Osteocyte (in vitro differentiated cells): ENCODE measurements at regions not wholly inside any gene's neighbourhood (a gene's known extent, or its start where the extent isn't known, plus 50 kb on each side); places are given as distances from the start of the nearest gene placed in this dataset.

Source experiments
- DNase-seq: peaks from one replicate; pipeline ENCODE4 v3.0.0; 2021; ENCODE audit warnings: mixed read lengths; ENCODE audit not compliant: unreplicated experiment; ENCODE audit errors: extremely low spot score
- H3K27ac Mint-ChIP-seq: one replicate; pipeline ENCODE4 v1.8.0; 2021; ENCODE audit warnings: mild to moderate bottlenecking, mixed read lengths; ENCODE audit not compliant: unreplicated experiment
- H3K27me3 Mint-ChIP-seq: one replicate; pipeline ENCODE4 v1.8.0; 2021; ENCODE audit warnings: mixed read lengths; ENCODE audit not compliant: unreplicated experiment
- H3K36me3 Mint-ChIP-seq: one replicate; pipeline ENCODE4 v1.8.0; 2021; ENCODE audit warnings: mixed read lengths; ENCODE audit not compliant: unreplicated experiment
- H3K4me1 Mint-ChIP-seq: one replicate; pipeline ENCODE4 v1.8.0; 2021; ENCODE audit warnings: mixed read lengths; ENCODE audit not compliant: unreplicated experiment
- H3K4me3 Mint-ChIP-seq: one replicate; pipeline ENCODE4 v1.8.0; 2021; ENCODE audit warnings: mild to moderate bottlenecking, moderate library complexity, mixed read lengths; ENCODE audit not compliant: unreplicated experiment
- H3K9me3 Mint-ChIP-seq: one replicate; pipeline ENCODE4 v1.8.0; 2021; ENCODE audit warnings: mixed read lengths; ENCODE audit not compliant: unreplicated experiment
- CTCF ChIP-seq: fragments of 200-600 bp; sonication (generic); IDR thresholded peaks from 2 replicates; pipeline ENCODE4 v1.5.0; 2021; ENCODE audit warnings: antibody characterized with exemption, mild to moderate bottlenecking, moderate library complexity

GRCh38 chr5:33309536-33310345 lies 131.0 kb upstream of the TARS1 start:
- Mint-ChIP-seq H3K27me3 (no peaks in the 10 kb centered on the region), H3K27ac (no peak overlapping the region), H3K9me3 (peaks cover 10% of the 10 kb centered on the region), H3K4me1 (peaks cover 31% of the 10 kb centered on the region), H3K36me3 (no peaks in the 10 kb centered on the region), H3K4me3 (no peak overlapping the region)
- TF ChIP-seq CTCF: no peak
- no peak for DNase-seq

GRCh38 chr5:33310451-33310850 lies 130.3 kb upstream of the TARS1 start:
- Mint-ChIP-seq H3K9me3 (peaks cover 10% of the 10 kb centered on the region), H3K27me3 (no peaks in the 10 kb centered on the region), H3K4me3 (no peak overlapping the region), H3K36me3 (no peaks in the 10 kb centered on the region), H3K27ac (no peak overlapping the region), H3K4me1 (peaks cover 31% of the 10 kb centered on the region)
- TF ChIP-seq CTCF: no peak
- DNase-seq: no peak

GRCh38 chr5:33311893-33312292 lies 128.9 kb upstream of the TARS1 start:
- no peak for DNase-seq
- no peaks in the 10 kb centered on the region for H3K27me3 Mint-ChIP-seq
- no peak for TF ChIP-seq CTCF
- peaks cover 12% of the 10 kb centered on the region for H3K9me3 Mint-ChIP-seq
- H3K4me1 Mint-ChIP-seq: peaks cover 24% of the 10 kb centered on the region
- H3K27ac Mint-ChIP-seq: no peak overlapping the region
- H3K4me3 Mint-ChIP-seq: no peak overlapping the region
- H3K36me3 Mint-ChIP-seq: no peaks in the 10 kb centered on the region

- no peaks in the 10 kb centered on the region for H3K36me3 Mint-ChIP-seq
- no peak for DNase-seq
- H3K4me1 Mint-ChIP-seq: peaks cover 27% of the 10 kb centered on the region
- peak overlapping the region; percentile 20 for H3K27ac Mint-ChIP-seq
- H3K27me3 Mint-ChIP-seq: no peaks in the 10 kb centered on the region
- no peak overlapping the region for H3K4me3 Mint-ChIP-seq
- no peak for TF ChIP-seq CTCF
- peaks cover 19% of the 10 kb centered on the region for H3K9me3 Mint-ChIP-seq
Observed at GRCh38 chr5:33312571-33313549, 127.9 kb upstream of the TARS1 start.

GRCh38 chr5:33315189-33315588 lies 125.6 kb upstream of the TARS1 start:
- Mint-ChIP-seq H3K4me3 (no peak overlapping the region), H3K9me3 (peaks cover 19% of the 10 kb centered on the region), H3K4me1 (peaks cover 27% of the 10 kb centered on the region), H3K27me3 (no peaks in the 10 kb centered on the region), H3K36me3 (no peaks in the 10 kb centered on the region), H3K27ac (no peak overlapping the region)
- DNase-seq: no peak
- TF ChIP-seq CTCF: no peak
